ENCODE measurements at regions not wholly inside any gene's neighbourhood (a gene's known extent, or its start where the extent isn't known, plus 50 kb on each side); places are given as distances from the start of the nearest gene placed in this dataset.

- Histone ChIP-seq H3K27ac (no peak overlapping the region), H3K4me1 (no peaks in the 10 kb centered on the region), H3K36me3 (no peaks in the 10 kb centered on the region), H3K4me3 (no peak overlapping the region), H3K9me3 (no peaks in the 10 kb centered on the region), H3K27me3 (no peaks in the 10 kb centered on the region)
- DNase-seq: no peak
- intact Hi-C loops (cut with DNase I): no loop called here
- ATAC-seq: no peak
- TF ChIP-seq CTCF (IDR thresholded peaks at IDR 0.05): no peak
Observed at GRCh38 chr7:145156834-145157233, 321.0 kb upstream of the TPK1 start.

- H3K27ac ChIP-seq: no peak overlapping the region
- intact Hi-C loops (cut with DNase I): no loop called here
- H3K4me3 ChIP-seq: no peak overlapping the region
- H3K36me3 ChIP-seq: no peaks in the 10 kb centered on the region
- no peak for TF ChIP-seq CTCF (IDR thresholded peaks at IDR 0.05)
- no peaks in the 10 kb centered on the region for H3K4me1 ChIP-seq
- DNase-seq (no peak), ATAC-seq (no peak)
- H3K9me3 ChIP-seq: no peaks in the 10 kb centered on the region
- H3K27me3 ChIP-seq: no peaks in the 10 kb centered on the region
Observed at GRCh38 chr7:145152589-145152988, 316.7 kb upstream of the TPK1 start.

GRCh38 chr7:145151676-145152075, 315.8 kb upstream of the TPK1 start:
- Histone ChIP-seq H3K27ac (no peak overlapping the region), H3K9me3 (no peaks in the 10 kb centered on the region), H3K27me3 (no peaks in the 10 kb centered on the region), H3K36me3 (no peaks in the 10 kb centered on the region), H3K4me3 (no peak overlapping the region), H3K4me1 (no peaks in the 10 kb centered on the region)
- intact Hi-C loops (cut with DNase I): no loop called here
- no peak for TF ChIP-seq CTCF (IDR thresholded peaks at IDR 0.05)
- DNase-seq (peak; percentile 39), ATAC-seq (no peak)

- no peaks in the 10 kb centered on the region for H3K27me3 ChIP-seq
- no peaks in the 10 kb centered on the region for H3K36me3 ChIP-seq
- no peak for DNase-seq
- H3K27ac ChIP-seq: no peak overlapping the region
- H3K9me3 ChIP-seq: no peaks in the 10 kb centered on the region
- H3K4me3 ChIP-seq: no peak overlapping the region
- H3K4me1 ChIP-seq: no peaks in the 10 kb centered on the region
- ATAC-seq: no peak
- TF ChIP-seq CTCF (IDR thresholded peaks at IDR 0.05): no peak
- intact Hi-C loops (cut with DNase I): no loop called here
Observed at GRCh38 chr7:145147865-145148264, 312.0 kb upstream of the TPK1 start.

DNA sequence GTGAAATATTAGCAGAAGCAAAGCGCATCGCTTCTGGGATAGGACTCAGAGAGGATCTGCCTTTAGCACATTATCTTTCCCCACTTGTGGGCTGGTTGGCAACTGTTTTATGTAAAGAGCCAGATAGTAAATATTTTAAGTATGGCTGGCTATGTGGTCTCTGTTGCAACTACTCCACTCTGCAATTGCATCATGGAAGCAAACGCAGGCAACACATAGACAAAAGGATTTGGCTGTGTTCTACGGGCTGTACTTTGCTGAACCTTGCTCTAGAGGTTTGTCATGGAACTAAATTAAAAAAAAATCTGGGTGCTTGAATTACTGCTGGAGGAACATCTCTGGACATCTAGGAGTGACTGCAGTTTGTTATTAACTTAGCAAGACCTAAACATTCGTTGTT, 307.8 kb upstream of the TPK1 start:
- DNase-seq (no peak), ATAC-seq (no peak)
- Histone ChIP-seq H3K27me3 (no peaks in the 10 kb centered on the region), H3K4me1 (no peaks in the 10 kb centered on the region), H3K9me3 (no peaks in the 10 kb centered on the region), H3K27ac (no peak overlapping the region), H3K36me3 (no peaks in the 10 kb centered on the region), H3K4me3 (no peak overlapping the region)
- TF ChIP-seq CTCF (IDR thresholded peaks at IDR 0.05): no peak
- intact Hi-C loops (cut with DNase I): no loop called here

DNA sequence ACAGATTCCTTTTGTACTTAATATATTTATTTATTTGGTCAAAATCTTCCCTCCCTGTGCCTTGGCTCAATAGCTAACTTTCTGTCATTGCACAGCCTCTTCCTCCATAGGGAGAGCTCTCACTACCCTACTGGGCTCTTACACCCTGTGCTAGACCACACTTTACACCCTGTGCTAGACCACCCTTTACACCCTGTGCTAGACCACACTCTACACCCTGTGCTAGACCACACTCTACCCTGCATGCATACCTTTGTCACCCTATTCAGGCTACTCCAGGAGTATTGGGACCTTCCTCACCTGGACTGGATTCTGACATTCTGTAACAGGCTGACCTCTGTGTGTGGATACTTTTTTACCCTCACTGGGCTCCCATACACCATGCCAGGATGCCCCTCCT, 298.5 kb upstream of the TPK1 start:
- TF ChIP-seq CTCF (IDR thresholded peaks at IDR 0.05): no peak
- intact Hi-C loops (cut with DNase I): no loop called here
- DNase-seq (no peak), ATAC-seq (peak; percentile 35)
- no peak overlapping the region for H3K4me3 ChIP-seq
- H3K27ac ChIP-seq: no peak overlapping the region
- H3K4me1 ChIP-seq: no peaks in the 10 kb centered on the region
- no peaks in the 10 kb centered on the region for H3K9me3 ChIP-seq
- no peaks in the 10 kb centered on the region for H3K27me3 ChIP-seq
- no peaks in the 10 kb centered on the region for H3K36me3 ChIP-seq

Measured in upper lobe of right lung (tissue), 1 donor.